ENCODE measurements at regions not wholly inside any gene's neighbourhood (a gene's known extent, or its start where the extent isn't known, plus 50 kb on each side); places are given as distances from the start of the nearest gene placed in this dataset.
A peak's percentile ranks its signal among the peaks of the same experiment; 100 is the strongest.

- no peak for DNase-seq
Measured at GRCh38 chr10:130781206-130781605, 530.3 kb downstream of the TCERG1L start.

- DNase-seq = no peak
Measured at GRCh38 chr10:130781623-130782022, 529.9 kb downstream of the TCERG1L start.

DNA sequence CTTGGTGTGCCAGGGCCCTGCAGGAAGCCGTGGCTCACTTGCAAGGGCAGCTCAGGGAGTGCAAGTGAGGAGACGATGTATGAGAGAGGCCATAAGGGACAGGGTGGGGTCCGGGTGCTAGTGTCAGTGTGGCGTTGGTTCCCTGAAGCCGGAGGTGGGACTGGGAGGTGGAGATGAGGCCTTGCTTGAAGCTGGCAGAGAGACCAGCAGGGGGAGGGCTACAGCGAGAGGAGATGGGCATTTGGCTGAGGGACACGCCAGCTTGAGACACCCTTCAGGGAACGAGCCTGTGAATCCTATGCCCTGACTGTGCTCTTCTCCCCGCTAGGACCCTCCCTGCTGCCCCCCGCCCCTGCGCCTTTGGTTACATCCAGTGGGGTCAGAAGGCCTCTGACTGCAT, 529.1 kb downstream of the TCERG1L start:
- DNase-seq = no peak

DNA sequence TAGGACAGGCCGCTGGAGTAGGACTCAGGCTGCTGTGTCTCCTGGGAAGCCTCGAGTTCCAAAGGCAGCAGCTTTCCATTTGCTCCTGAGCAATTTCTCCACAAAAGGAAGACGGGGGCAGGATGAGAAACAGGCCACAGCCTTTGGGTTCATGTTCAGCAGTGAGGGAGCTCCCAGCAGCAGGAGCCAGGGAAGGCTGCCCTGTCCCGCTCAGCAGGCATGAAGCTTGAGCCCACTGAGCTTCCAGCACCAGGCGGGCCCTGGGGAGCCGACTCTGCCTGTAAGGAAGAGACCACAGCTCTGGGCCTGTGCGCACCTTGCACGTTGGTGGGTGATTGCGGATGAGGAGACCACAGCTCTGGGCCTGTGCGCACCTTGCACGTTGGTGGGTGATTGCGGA, 527.2 kb downstream of the TCERG1L start:
- DNase-seq = no peak

DNA sequence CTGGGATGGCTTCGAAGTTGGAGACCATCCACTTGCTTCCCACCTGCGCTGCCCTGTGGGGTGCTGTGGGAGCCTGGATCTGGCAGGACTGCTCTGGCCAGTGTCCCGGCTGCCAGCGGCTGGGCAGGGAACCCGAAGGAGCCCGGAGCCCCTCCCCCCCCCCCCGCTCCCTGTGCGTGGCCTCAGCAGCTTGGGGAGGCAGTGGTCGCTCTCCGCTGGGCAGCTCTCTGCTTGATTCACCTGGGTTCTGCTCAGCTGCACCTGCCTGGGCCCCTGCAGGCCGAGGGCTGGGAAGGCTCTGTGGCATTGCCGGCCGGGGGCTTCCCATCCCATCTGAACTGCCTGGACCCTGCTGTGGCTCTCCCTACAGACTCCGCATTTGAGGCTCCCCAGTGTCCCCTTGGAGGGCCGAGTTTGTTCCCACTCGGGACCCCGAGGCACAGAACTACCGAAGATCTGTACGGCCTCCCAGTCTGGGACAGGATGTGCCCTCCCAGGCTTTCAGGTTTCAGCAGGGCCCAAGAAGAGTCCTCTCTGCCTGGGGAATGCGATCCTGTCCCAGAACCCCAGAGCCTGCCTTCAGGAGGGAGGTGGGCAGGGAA, 525.1 kb downstream of the TCERG1L start:
- DNase-seq = no peak

GRCh38 chr10:130787243-130787642, 524.3 kb downstream of the TCERG1L start:
- no peak for DNase-seq

- DNase-seq = no peak
Measured at GRCh38 chr10:130787821-130788220, 523.7 kb downstream of the TCERG1L start.

DNA sequence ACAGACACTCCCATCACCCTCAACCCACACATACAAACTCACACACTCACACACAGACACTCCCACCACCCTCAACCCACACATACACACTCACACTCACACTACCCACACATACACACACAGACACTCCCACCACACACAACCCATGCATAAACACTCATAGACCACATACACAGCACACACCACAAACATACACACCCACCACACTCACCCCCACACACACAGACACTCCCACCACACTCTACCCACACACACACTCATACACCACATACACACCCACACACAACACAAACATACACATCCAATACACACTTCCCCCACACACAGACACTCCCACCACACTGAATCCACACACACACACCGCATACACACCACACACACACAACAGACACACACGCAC, 521.2 kb downstream of the TCERG1L start:
- DNase-seq = no peak

- no peak for DNase-seq
Measured at GRCh38 chr10:130792096-130792845, 519.2 kb downstream of the TCERG1L start.

DNA sequence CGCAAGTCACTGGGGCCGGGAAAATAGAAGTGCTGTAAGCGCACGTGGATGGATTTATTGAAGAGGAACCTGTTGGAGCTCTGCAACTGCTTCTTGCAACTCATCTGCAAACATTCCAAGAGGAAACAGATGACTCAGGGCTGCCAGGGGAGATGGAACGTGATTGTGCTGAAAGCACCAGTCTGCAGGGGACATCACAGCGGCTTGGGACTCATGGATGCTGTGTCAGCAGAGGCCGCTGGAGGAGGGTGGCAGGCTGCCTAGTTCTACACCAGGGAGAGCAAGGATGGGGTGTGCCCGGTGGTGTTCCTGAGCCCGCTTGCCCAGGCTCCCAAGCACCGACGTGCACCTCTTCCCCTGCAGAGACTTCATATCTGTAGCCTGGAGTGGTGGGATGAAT, 515.7 kb downstream of the TCERG1L start:
- DNase-seq = no peak

DNA sequence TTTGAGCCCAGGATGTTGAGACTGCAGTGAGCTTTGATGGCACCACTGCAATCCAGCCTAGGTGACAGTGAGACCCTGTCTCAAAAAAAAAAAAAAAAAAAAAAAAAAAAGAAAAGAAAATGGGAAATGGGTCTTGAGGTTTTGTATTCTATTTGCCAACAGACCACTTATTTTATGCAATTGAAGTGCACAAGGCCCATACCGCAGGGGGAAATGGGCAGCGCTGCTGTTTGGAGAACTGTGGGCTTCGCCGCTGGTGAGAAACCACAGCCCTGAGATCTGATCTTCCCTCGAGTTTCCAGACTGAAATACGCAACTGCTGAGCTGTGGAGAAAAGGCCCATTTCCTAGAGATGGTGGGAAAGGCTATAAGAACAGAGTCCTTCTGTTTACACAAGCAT, 512.0 kb downstream of the TCERG1L start:
- DNase-seq = no peak

DNA sequence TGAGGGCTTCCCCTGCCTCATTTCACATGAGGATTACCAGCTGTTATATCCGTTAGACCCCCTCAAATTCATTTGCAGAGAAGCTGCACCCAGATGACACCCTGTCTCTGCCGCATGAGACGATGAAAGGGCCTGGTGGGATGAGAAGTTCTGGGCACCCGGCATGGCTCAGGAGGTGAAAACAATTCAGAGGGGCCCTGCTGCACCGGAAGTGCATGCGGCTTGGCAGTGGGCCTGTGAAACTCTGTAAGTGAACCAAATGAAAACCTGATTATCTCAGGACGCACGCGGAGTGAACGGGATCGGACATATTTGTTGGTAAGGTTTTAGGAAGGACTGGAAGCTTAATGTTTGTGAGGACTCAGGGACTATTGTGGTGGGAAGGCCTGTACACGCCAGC, 511.2 kb downstream of the TCERG1L start:
- no peak for DNase-seq

GRCh38 chr10:130801276-130801675, 510.2 kb downstream of the TCERG1L start:
- DNase-seq = no peak

DNA sequence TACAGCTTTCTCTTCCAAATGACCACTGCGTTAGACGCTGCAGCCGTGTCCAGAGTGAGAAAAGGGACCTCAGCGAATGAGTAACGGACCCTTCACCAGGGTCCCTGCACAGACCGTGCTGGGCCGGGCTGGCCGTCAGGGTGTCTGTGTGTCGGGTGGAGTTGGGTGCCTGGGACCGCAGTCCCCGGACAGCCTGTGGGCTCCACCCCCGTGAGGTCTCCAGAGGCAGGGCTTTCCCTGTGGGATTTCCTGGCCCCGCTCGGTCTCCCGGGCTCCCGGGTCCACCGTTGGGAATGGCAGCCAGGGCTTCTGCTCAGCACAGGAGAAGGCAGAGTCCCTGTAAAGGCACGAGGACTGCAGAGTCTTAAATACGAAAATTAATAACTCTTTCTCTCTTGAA, 509.7 kb downstream of the TCERG1L start:
- no peak for DNase-seq

DNA sequence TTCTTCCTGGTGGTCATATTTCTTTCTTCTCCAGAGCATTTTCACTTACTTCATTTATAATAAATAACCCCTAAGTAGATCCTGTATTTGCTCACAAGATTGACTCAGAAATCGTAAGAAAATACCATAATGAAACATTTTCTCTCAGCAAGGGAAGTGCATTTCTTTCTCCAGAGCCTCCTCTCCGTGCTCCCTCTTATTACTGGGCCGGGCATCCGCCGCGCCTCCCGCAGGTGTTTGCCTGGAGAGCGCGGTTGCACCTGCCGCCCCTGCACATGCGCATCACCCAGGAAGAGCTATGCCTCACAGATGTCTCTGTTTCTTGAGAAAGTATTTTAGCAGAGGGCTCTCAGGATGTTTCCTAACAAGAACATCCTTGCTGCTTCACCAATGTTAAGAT, 509.2 kb downstream of the TCERG1L start:
- peak; percentile 7 for DNase-seq

DNA sequence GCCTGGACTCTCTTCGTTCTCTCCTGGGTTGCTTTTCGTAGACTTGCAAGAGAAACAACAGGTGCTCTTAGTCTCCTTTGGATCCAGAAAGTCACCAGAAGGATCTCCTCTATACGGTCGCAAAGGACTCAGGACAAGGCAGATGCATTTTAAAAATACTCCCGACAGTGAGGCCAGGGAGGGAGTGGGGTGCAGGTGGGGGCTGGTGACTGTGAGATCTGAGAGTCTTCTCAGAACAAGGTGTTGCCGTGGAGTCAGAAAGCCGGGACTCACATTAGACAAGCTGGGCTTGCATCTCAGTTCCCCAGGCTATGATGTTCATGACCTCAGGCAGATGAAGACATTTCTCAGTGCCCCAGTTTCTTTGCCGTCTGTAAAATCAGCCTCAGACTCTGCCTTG, 507.2 kb downstream of the TCERG1L start:
- DNase-seq = no peak

DNA sequence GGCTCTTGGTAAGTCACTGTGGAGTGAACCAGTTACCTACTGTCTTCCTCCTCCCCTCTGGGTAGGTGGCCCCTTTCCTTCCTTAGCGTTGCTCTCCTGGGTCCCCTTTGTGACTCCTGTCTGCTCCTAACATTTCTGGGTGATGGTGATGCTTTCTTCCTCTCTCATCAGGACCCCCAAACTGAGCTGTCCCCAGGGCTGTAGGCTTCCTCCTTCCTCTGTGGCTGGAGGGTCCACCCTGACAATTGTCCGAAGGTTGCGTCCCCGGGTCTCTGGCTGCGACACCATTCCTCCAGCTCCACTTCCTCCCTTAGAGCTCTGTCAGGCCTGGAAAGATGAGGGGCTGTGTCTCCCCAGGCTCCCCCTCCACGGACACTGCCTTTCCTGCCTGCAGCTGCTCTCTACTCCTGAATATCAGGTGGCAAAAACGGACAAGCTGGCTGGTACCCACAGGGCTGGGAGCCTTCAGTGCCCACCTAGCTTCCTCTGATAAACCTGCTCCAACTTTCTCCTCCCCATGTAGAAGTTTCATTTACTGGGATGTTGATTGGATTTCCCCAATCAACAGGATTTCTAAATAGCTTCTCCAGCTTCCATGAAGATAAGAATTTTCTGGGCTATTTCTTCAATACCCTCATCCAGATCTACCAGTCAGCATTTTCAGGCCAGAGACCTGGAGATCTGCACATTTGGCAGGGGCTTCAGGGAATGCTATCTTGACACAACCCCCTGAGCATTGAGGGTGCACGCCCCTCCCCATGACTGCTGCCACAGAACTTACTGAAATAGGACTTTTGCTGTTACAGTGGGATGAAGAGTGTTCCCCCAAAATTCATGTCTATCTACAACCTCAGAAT, 506.5 kb downstream of the TCERG1L start:
- DNase-seq = no peak

DNA sequence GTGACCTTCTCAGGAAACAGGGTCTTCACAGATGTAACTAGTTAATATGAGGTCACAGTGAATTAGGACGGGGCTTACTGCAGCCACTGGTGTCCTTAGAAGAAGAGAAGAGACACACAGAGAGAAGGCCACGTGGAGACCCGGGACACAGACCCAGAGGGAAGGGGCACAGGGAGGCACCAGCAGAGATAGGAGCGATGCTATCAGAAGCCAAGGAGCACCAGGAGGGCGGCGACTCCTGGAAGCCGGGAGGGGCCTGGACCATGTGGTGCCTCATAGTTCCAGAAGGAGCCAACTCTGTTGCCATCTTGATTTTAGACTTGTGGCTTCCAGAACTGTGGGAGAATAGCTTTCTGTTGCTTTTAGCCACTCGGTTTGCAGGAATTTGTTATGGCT, 505.9 kb downstream of the TCERG1L start:
- DNase-seq = no peak

GRCh38 chr10:130806426-130806825, 505.1 kb downstream of the TCERG1L start:
- DNase-seq = no peak

DNA sequence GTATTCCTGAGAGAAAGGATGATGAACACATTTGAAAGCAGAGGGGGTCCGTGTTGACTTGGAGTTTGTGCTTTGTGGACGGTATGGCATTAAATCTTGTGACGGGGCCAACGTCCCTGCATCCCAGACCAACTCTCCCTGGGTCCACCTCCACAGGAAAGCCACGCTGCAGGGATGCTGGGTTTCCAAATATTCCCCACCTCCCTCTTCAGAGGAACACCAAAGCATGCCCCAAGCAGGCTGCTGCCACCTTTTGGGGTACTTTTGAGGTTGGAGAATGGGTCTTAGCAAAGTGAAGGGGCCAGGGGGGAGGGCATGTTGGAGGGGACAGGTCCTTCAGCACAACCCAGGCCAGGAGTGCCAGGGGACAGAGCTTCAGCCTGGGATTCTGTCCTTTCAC, 504.4 kb downstream of the TCERG1L start:
- DNase-seq = no peak

DNA sequence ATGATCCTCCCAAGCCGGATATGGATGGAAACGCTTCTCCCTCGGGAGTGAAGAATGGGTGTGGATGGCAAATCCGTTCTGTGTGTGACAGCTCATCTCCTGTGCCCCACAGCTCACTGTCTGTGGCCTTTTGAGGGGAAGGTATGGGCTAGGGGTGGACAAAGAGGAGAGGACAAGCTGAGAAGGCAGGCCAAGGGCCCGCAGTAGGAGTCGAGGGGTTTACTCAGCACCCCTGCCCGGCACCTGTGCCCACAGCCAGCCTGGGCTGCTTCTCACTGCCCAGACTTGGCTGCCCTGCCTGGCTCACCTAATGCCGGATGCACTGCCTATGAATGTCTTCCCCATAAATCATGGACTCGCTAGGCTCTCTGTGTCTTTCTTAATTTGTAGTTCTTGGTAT, 503.8 kb downstream of the TCERG1L start:
- no peak for DNase-seq

DNA sequence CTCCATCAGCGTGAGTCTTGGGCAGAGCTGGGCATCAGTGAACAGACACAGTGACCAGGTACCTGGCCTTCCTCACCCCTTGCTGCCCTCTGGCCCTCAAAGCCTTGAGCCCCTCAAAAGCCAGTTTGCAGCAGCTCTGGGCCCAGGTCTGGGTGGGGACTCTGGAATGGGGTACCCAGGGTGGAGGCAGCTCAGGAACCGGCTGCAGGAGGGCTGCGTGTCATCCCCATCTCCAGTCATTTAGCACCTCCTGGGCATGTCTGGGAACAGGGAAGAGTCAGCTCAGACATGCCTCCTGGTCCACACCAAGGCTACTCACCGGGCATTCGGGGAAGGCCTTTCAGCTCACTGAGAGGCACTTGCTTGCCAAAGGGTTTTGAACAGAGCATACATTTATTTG, 503.3 kb downstream of the TCERG1L start:
- DNase-seq = no peak

GRCh38 chr10:130808686-130809085, 502.8 kb downstream of the TCERG1L start:
- DNase-seq = no peak

DNA sequence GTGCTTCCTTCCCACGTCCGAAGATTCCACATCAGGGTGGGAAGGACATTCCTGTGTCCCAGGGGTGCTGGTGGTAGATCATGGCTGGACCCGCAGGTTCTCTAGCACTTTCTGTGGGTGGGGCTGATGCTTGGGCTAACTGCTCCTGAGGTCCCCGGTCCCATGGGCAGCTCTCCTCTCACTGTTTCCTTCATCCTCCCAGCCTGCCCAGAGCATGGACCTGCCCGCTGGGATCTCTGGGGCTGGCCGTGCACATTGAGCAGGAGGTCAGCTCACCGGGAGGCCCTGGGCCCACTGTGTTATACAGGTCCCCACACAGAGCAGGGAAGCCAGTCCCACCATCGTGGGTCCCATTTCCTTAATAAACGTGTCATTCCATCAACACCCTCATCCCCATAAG, 502.3 kb downstream of the TCERG1L start:
- no peak for DNase-seq

Data from NCI-H146 (cell line).